Subcutaneous abdominal adipose tissue (tissue), 5 donors: ENCODE measurements at regions not wholly inside any gene's neighbourhood (a gene's known extent, or its start where the extent isn't known, plus 50 kb on each side); places are given as distances from the start of the nearest gene placed in this dataset.

Source experiments
- H3K27ac ChIP-seq: one replicate; pipeline ENCODE4 v1.7.0; 2013; ENCODE audit warnings: low read depth, mild to moderate bottlenecking, inconsistent platforms, low read length, moderate library complexity
- H3K27me3 ChIP-seq, 5 donors: one replicate each; pipeline ENCODE4 v1.7.0; 2013; ENCODE audit warnings: low read length in 5 of 5, inconsistent platforms in 1 of 5; ENCODE audit not compliant: control insufficient read depth in 5 of 5, insufficient read depth in 4 of 5
- H3K36me3 ChIP-seq, 5 donors: one replicate each; pipeline ENCODE4 v1.7.0; 2013; ENCODE audit warnings: low read length in 5 of 5; ENCODE audit not compliant: control insufficient read depth in 5 of 5, insufficient read depth in 5 of 5
- H3K4me1 ChIP-seq, 5 donors: one replicate each; pipeline ENCODE4 v1.7.0; 2013; ENCODE audit warnings: low read length in 5 of 5, mild to moderate bottlenecking in 3 of 5, moderate library complexity in 1 of 5; ENCODE audit not compliant: control insufficient read depth in 5 of 5, insufficient read depth in 5 of 5
- H3K4me3 ChIP-seq, 5 donors: one replicate each; pipeline ENCODE4 v1.7.0; 2013; ENCODE audit warnings: low read length in 5 of 5, low read depth in 1 of 5
- H3K9ac ChIP-seq, 5 donors: one replicate each; pipeline ENCODE4 v1.7.0; 2013; ENCODE audit warnings: low read length in 5 of 5, mild to moderate bottlenecking in 4 of 5, moderate library complexity in 3 of 5
- H3K9me3 ChIP-seq, 5 donors: one replicate each; pipeline ENCODE4 v1.7.0; 2013; ENCODE audit warnings: low read length in 5 of 5; ENCODE audit not compliant: control insufficient read depth in 5 of 5
- donor health status: healthy.
- donor health status: healthy.
- donor health status: healthy.
- donor health status: healthy.
- donor health status: healthy.

GRCh38 chr4:163654621-163655020 lies 160.1 kb downstream of the TMA16 start:
- no peak overlapping the region for H3K4me3 ChIP-seq
- no peaks in the 10 kb centered on the region for H3K27me3 ChIP-seq

GRCh38 chr4:163660636-163661035 lies 166.1 kb downstream of the TMA16 start:
- Histone ChIP-seq H3K36me3 (no peaks in the 10 kb centered on the region), H3K9ac (no peak overlapping the region), H3K27ac (no peak overlapping the region), H3K4me1 (no peaks in the 10 kb centered on the region), H3K27me3 (no peaks in the 10 kb centered on the region), H3K4me3 (no peak overlapping the region), H3K9me3 (peaks cover 0 to 4% (median 0%) of the 10 kb centered on the region in 5 donors)

More at GRCh38 chr4:163654621-163655020, 160.1 kb downstream of the TMA16 start:
- no peaks in the 10 kb centered on the region for H3K4me1 ChIP-seq
- H3K9me3 ChIP-seq = peaks cover 0 to 4% (median 0%) of the 10 kb centered on the region in 5 donors
- H3K9ac ChIP-seq = no peak overlapping the region
- no peak overlapping the region for H3K27ac ChIP-seq
- no peaks in the 10 kb centered on the region for H3K36me3 ChIP-seq

- no peak overlapping the region for H3K4me3 ChIP-seq
- no peaks in the 10 kb centered on the region for H3K4me1 ChIP-seq
- no peaks in the 10 kb centered on the region for H3K27me3 ChIP-seq
- no peak overlapping the region for H3K9ac ChIP-seq
- no peaks in the 10 kb centered on the region for H3K9me3 ChIP-seq
- no peaks in the 10 kb centered on the region for H3K36me3 ChIP-seq
- H3K27ac ChIP-seq = no peak overlapping the region
These were observed 168.3 kb downstream of the TMA16 start for GRCh38 chr4:163662768-163663167.

- Histone ChIP-seq H3K36me3 (no peaks in the 10 kb centered on the region), H3K4me1 (no peaks in the 10 kb centered on the region), H3K27ac (no peak overlapping the region), H3K9me3 (no peaks in the 10 kb centered on the region), H3K27me3 (no peaks in the 10 kb centered on the region), H3K4me3 (no peak overlapping the region), H3K9ac (no peak overlapping the region)
These were observed 169.2 kb downstream of the TMA16 start for GRCh38 chr4:163663454-163664225.

- Histone ChIP-seq H3K27ac (no peak overlapping the region), H3K9ac (no peak overlapping the region), H3K36me3 (no peaks in the 10 kb centered on the region), H3K4me1 (no peaks in the 10 kb centered on the region), H3K4me3 (no peak overlapping the region), H3K27me3 (no peaks in the 10 kb centered on the region), H3K9me3 (no peaks in the 10 kb centered on the region)
These were observed 170.6 kb downstream of the TMA16 start for GRCh38 chr4:163665101-163665500.

GRCh38 chr4:163665521-163666331 lies 171.2 kb downstream of the TMA16 start:
- Histone ChIP-seq H3K36me3 (no peaks in the 10 kb centered on the region), H3K4me1 (no peaks in the 10 kb centered on the region), H3K9me3 (no peaks in the 10 kb centered on the region), H3K4me3 (no peak overlapping the region), H3K9ac (peak overlapping the region in 1 of 5 donors; percentile 20), H3K27me3 (no peaks in the 10 kb centered on the region), H3K27ac (no peak overlapping the region)

GRCh38 chr4:163666332-163666873 lies 171.9 kb downstream of the TMA16 start:
- Histone ChIP-seq H3K36me3 (no peaks in the 10 kb centered on the region), H3K9ac (no peak overlapping the region), H3K9me3 (no peaks in the 10 kb centered on the region), H3K27ac (no peak overlapping the region), H3K4me1 (no peaks in the 10 kb centered on the region), H3K4me3 (no peak overlapping the region), H3K27me3 (no peaks in the 10 kb centered on the region)

GRCh38 chr4:163672751-163673150 lies 178.3 kb downstream of the TMA16 start:
- no peak overlapping the region for H3K27ac ChIP-seq
- H3K4me1 ChIP-seq = no peaks in the 10 kb centered on the region
- H3K27me3 ChIP-seq = no peaks in the 10 kb centered on the region
- no peaks in the 10 kb centered on the region for H3K9me3 ChIP-seq
- no peaks in the 10 kb centered on the region for H3K36me3 ChIP-seq
- H3K4me3 ChIP-seq = no peak overlapping the region
- no peak overlapping the region for H3K9ac ChIP-seq

GRCh38 chr4:163673848-163674697 lies 179.6 kb downstream of the TMA16 start:
- Histone ChIP-seq H3K27me3 (no peaks in the 10 kb centered on the region), H3K27ac (no peak overlapping the region), H3K36me3 (no peaks in the 10 kb centered on the region), H3K4me3 (no peak overlapping the region), H3K4me1 (no peaks in the 10 kb centered on the region), H3K9me3 (no peaks in the 10 kb centered on the region), H3K9ac (no peak overlapping the region)
